Esophagus muscularis mucosa (tissue), 4 donors: ENCODE measurements at regions not wholly inside any gene's neighbourhood (a gene's known extent, or its start where the extent isn't known, plus 50 kb on each side); places are given as distances from the start of the nearest gene placed in this dataset.

Experiments
- DNase-seq: peaks from one replicate; pipeline ENCODE4 v3.0.0-alpha.2; 2017; ENCODE audit errors: extremely low spot score
- H3K27ac ChIP-seq, 4 donors: fragments of 200-600 bp; sonication (generic); replicated peaks in 1 of 4; 1 replicate in 3 of 4; 2 replicates in 1 of 4; pipeline ENCODE4 v1.5.1; 2016 to 2019; ENCODE audit warnings: mild to moderate bottlenecking in 1 of 4
- H3K27me3 ChIP-seq, 4 donors: fragments of 200-600 bp; sonication (generic); one replicate each; pipeline versions ENCODE4 v1.5.1 to v1.6.0; 2016 to 2019
- H3K36me3 ChIP-seq, 4 donors: fragments of 200-600 bp; sonication (generic); one replicate each; pipeline ENCODE4 v1.5.1; 2016 to 2019
- H3K4me1 ChIP-seq, 4 donors: fragments of 200-600 bp; sonication (generic); one replicate each; pipeline ENCODE4 v1.5.1; 2016 to 2019
- H3K4me3 ChIP-seq, 4 donors: fragments of 200-600 bp; sonication (generic); 1 replicate in 2 of 4; 2 replicates in 2 of 4; pipeline ENCODE4 v1.5.1; 2016 to 2019; ENCODE audit warnings: mild to moderate bottlenecking in 4 of 4, moderate library complexity in 1 of 4
- H3K9me3 ChIP-seq, 4 donors: fragments of 200-600 bp; sonication (generic); 1 replicate in 3 of 4; 2 replicates in 1 of 4; pipeline ENCODE4 v1.5.1; 2016 to 2019
- EP300 ChIP-seq: sonication (generic); formaldehyde crosslinking; IDR thresholded peaks from one replicate; pipeline ENCODE4 v1.6.1; 2017; ENCODE audit warnings: antibody characterized with exemption
- POLR2A ChIP-seq: fragments of 450-650 bp; IDR thresholded peaks from one replicate; pipeline ENCODE4 v1.6.1; 2017; ENCODE audit warnings: antibody characterized with exemption, moderate library complexity, mild to moderate bottlenecking, low read depth
- POLR2AphosphoS5 ChIP-seq, 2 donors: sonication (generic); formaldehyde crosslinking; IDR thresholded peaks; one replicate each; pipeline ENCODE4 v1.6.1; 2017; ENCODE audit warnings: antibody characterized with exemption in 2 of 2
- WGBS: methylation state at CpG from one replicate; pipeline ENCODE4 v1.1.5; 2018; 5-methylcytosine and 5-hydroxymethylcytosine counted together
- intact Hi-C: fragments of 100-400 bp; cut with DNase I; formaldehyde crosslinking; loops from one replicate; pipeline ENCODE4 v1.15.1; 2023
- TF ChIP-seq, protein P1 (sequence below), 3 experiments: fragments of 200-600 bp in 2 of 3; fragments of 450-650 bp in 1 of 3; sonication (generic) in 2 of 3; IDR thresholded peaks; one replicate each; pipeline ENCODE4 v1.5.1; 2017 to 2019; ENCODE audit warnings: antibody characterized with exemption in 3 of 3, mild to moderate bottlenecking in 2 of 3, moderate library complexity in 1 of 3

DNA sequence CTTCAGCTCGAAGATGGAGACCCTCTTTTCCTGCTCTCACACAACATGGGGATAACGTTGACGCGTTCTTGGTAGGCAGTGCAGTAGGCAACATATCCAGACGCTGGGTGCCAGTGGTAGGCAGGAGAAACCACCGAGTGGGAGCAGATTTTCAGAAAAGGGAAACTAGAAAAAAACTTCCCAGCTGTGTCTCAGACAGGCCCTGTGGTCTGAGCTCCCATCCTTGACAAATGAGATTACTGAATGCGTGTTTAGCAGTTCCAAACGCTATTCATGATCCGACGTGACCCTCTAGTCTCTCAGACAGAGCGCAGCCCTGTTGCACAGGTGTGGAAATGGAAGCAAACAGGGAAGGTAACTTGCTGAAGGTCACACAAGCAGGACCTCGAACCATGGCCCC lies 83.9 kb upstream of the DUSP22 start:
- Histone ChIP-seq H3K4me1 (no peaks in the 10 kb centered on the region), H3K27me3 (peaks cover 0 to 59% (median 0%) of the 10 kb centered on the region in 4 donors), H3K27ac (no peak overlapping the region), H3K4me3 (no peak overlapping the region), H3K36me3 (no peaks in the 10 kb centered on the region), H3K9me3 (no peaks in the 10 kb centered on the region)
- 61% methylated on average over 12 of the region's 12 CpGs for WGBS
- DNase-seq = no peak
- intact Hi-C loops = no loop called here
- TF ChIP-seq POLR2AphosphoS5 (IDR thresholded peaks at IDR 0.05) = no peak
- no peak for TF ChIP-seq EP300
- TF ChIP-seq, protein P1, sequence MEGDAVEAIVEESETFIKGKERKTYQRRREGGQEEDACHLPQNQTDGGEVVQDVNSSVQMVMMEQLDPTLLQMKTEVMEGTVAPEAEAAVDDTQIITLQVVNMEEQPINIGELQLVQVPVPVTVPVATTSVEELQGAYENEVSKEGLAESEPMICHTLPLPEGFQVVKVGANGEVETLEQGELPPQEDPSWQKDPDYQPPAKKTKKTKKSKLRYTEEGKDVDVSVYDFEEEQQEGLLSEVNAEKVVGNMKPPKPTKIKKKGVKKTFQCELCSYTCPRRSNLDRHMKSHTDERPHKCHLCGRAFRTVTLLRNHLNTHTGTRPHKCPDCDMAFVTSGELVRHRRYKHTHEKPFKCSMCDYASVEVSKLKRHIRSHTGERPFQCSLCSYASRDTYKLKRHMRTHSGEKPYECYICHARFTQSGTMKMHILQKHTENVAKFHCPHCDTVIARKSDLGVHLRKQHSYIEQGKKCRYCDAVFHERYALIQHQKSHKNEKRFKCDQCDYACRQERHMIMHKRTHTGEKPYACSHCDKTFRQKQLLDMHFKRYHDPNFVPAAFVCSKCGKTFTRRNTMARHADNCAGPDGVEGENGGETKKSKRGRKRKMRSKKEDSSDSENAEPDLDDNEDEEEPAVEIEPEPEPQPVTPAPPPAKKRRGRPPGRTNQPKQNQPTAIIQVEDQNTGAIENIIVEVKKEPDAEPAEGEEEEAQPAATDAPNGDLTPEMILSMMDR (IDR thresholded peaks at IDR 0.05) = no peak
- TF ChIP-seq POLR2A = no peak

DNA sequence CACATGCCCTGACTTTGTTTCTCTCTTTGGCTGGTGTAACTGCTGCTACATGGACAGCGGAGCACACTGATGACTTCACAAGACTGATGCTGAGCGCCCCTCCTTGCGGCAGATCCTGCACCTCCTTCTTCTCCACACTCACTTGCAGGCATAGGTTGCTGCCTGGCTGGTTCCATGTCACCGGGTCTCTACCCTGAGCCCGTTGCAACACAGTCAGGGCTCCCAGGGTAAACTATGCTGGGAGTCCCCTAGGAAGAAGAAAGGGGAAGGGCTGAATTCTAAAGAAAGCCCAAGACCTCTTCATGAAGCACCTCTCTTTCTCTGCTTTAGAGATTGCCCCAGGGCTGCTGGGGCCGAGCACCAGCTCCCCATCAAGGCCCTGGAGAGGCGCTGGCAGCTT lies 83.3 kb upstream of the DUSP22 start:
- Histone ChIP-seq H3K27me3 (peaks cover 0 to 65% (median 0%) of the 10 kb centered on the region in 4 donors), H3K27ac (no peak overlapping the region), H3K9me3 (no peaks in the 10 kb centered on the region), H3K36me3 (no peaks in the 10 kb centered on the region), H3K4me1 (no peaks in the 10 kb centered on the region), H3K4me3 (no peak overlapping the region)
- no peak for DNase-seq
- TF ChIP-seq POLR2A (no peak), EP300 (no peak), POLR2AphosphoS5 (IDR thresholded peaks at IDR 0.05) (no peak)
- TF ChIP-seq, protein P1 (IDR thresholded peaks at IDR 0.05) = no peak
- 88% methylated on average over 7 of the region's 7 CpGs for WGBS
- intact Hi-C loops = no loop called here

DNA sequence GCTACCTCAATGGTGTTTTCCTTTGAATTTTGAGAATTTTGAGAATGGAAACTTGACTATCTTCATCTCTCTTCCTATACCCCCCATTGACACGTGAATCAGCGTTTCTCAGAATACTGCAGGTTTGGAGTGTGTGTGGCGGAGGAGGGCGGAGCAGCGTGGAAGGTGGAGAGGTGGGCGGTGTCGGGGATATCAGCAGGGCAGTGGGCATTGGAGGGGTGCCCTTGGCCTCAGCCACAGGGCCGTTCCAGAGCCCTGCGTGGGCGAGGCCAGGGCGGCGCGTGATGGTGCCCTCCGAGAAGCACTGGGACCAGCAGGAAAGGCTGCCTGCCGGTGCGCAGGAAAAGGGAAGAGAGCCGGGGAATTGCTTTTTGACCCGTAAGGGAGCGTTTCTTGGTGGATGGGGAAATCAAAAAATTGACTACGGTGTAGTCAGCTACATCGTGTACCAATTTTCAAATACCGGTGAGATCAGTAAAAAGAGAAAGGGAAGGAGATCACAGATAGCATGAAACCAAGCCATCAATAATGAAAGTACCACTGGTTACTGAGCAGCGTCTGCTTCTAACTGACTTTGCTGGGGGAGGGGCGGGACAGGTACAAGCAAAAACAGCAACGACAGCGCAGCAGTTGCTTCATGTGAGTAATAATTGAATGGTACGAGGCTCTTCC lies 82.7 kb upstream of the DUSP22 start:
- TF ChIP-seq POLR2AphosphoS5 (IDR thresholded peaks at IDR 0.05) (no peak), EP300 (no peak), POLR2A (no peak)
- TF ChIP-seq, protein P1 (IDR thresholded peaks at IDR 0.05) = no peak
- Histone ChIP-seq H3K9me3 (no peaks in the 10 kb centered on the region), H3K27ac (no peak overlapping the region), H3K36me3 (no peaks in the 10 kb centered on the region), H3K4me3 (peak overlapping the region in 1 of 4 donors; percentile 20), H3K4me1 (no peaks in the 10 kb centered on the region), H3K27me3 (peaks cover 0 to 70% (median 0%) of the 10 kb centered on the region in 4 donors)
- DNase-seq = no peak
- intact Hi-C loops = no loop called here
- 90% methylated on average over 27 of the region's 27 CpGs for WGBS

DNA sequence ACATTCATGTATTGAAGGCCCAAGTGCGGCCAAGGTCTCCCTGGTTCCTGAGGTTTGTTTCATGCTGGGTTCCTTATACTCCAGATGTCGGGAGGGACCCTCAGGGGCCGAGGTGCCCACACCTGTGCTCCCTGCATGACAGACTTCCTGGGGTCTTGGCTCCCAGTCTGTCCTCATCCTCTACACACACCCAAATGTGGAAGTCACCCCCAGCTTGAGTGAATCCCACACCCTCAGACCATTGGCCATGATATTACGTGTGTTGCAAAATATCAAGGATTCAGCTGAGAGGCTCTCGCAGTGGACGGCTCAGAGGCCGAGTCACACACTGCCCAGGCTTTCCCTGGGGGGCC lies 82.2 kb upstream of the DUSP22 start:
- no peak for DNase-seq
- Histone ChIP-seq H3K4me1 (no peaks in the 10 kb centered on the region), H3K27me3 (peaks cover 0 to 70% (median 0%) of the 10 kb centered on the region in 4 donors), H3K9me3 (no peaks in the 10 kb centered on the region), H3K4me3 (no peak overlapping the region), H3K27ac (no peak overlapping the region), H3K36me3 (no peaks in the 10 kb centered on the region)
- WGBS = 70% methylated on average over 6 of the region's 7 CpGs
- TF ChIP-seq POLR2AphosphoS5 (IDR thresholded peaks at IDR 0.05) (no peak), POLR2A (no peak), EP300 (no peak)
- TF ChIP-seq, protein P1 (IDR thresholded peaks at IDR 0.05) = no peak
- intact Hi-C loops = no loop called here
